GM21723 (cell line): ENCODE measurements at regions not wholly inside any gene's neighbourhood (a gene's known extent, or its start where the extent isn't known, plus 50 kb on each side); places are given as distances from the start of the nearest gene placed in this dataset.

ENCODE experiments used
- ATAC-seq: cut with Tn5 transposase; IDR thresholded peaks from one replicate; pipeline ENCODE4 v1.9.1; 2021; ENCODE audit warnings: mild to moderate bottlenecking, moderate library complexity; ENCODE audit not compliant: unreplicated experiment

DNA sequence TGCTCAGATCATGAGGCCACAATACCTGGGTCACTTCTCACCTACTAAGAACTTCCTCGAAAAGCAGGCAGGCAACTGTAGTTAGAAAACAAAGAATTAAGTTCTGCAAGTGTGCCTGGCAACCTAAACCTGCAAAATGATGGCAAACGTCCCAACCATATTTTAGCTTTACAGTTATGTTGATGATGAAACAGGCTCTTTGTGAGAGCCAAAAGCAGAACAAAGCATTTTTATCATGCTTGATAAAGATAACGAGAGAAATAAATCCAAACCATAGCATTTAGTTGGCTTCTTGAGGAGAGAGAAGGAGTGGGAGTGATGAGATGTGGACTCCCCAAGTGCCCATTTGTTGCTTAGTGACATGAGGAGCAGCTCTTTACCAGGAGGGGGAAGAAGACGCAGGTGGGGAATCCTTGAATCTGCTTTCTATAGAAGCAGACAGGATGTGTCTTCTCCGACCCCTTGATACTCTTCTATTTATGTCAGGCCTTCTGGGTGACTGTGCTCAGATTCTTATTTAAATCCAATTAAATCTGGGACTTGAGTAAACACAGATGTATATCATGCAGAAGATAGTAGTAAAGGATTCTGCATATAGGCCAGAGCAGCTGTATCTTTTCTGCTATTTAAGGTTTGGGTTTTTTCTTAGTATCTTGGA is 221.2 kb downstream of the TMEM167A start:
- no peak for ATAC-seq

DNA sequence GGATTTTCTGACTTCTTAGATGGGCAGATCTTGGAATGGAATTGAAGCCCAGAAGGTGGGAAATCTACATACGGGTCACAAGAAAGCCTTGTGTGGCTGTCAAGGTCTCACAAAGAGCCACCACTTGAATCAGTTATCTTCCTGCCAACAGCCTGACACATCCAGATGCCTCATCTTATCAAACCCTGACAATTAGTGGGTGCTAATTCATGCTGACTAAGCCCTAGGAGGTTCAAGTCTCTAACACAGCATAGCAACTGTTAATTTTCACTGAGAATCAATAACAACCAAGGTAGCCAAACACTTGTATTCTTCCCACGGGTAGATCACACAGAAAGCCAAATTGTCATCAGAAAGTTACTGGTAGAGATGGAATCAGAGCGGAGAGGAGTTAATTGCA is 222.2 kb downstream of the TMEM167A start:
- ATAC-seq = no peak

- no peak for ATAC-seq
Measured at GRCh38 chr5:82851471-82851870, 225.7 kb downstream of the TMEM167A start.

DNA sequence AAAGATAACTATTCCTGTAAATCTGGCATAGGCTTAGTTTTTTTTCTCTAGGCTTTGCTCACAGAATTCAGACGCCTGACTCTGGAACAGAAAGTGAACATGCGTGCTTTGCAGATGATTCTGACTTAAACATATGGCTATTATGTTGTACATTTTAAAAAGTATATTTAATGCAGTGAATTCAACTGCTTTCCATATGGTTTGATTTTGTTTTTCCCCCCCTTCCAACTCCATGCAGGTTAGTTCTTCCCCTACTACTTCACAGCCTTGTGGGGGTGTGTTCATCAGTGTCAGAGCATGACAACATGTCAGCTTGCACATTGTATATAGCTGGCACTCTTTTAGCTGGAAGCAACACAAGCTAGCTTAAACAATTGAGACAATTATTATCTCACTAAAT is 226.8 kb downstream of the TMEM167A start:
- no peak for ATAC-seq

- ATAC-seq = no peak
Measured at GRCh38 chr5:82849885-82850284, 227.3 kb downstream of the TMEM167A start.

GRCh38 chr5:82847562-82847961 is 229.6 kb downstream of the TMEM167A start:
- no peak for ATAC-seq

DNA sequence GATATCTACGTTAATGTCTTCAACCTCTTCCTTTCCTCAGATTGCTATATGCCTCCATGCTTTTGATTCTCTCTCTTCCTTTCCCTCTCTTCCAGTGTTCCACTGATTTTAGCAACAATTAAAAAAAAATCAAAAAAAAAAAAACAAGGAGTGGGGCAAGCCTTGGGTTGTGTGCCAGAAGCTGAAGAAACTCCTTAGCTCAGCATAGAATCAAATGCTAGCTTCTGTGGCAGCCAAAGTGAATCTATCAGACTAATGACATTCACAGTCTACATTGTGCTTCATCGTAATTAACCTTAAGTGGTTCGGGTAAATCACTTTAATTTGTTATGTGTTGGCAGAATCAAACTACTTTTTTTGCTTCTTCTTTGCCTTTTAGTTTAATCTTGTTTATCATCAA is 237.3 kb downstream of the TMEM167A start:
- no peak for ATAC-seq

DNA sequence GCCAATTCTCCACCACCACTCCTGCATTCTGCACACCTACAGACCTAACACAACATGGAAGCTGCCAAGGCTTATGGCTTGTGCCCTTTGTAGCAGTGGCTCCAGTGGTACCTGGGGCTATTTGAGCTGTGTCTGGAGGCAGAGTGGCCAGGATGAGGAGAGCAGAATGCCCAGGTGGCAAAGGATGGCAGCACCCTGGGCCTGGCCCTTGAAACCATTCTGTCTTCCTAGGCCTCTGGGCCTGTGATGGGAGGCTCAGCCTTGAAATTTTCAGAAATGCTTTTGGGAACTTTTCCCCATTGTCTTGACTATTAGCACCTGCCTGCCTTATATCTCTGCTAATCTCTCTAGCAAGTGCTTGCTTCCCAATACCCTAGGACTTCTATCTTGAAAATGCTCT is 241.7 kb downstream of the TMEM167A start:
- ATAC-seq = no peak

- ATAC-seq = no peak
Measured at GRCh38 chr5:82834151-82834550, 243.0 kb downstream of the TMEM167A start.

DNA sequence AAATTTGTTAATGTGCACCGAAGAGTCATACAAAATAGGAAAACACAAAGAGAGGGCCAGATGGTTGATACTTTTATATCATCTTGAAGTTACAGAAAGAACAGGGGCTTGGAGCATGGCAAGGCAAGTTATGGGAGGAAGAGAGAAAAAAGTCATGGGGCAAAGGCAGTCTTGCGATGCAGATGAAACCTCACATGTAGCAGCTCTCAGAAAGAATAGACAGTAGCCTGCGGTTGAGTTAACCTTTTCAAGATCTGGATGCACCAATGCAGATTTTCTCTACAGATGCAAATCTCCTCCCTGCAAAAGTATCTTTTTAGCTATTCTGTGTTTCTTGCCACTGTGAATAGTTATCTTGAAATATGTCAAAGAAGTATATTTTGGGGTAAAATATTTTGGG is 243.9 kb downstream of the TMEM167A start:
- no peak for ATAC-seq

- no peak for ATAC-seq
Measured at GRCh38 chr5:82832445-82832844, 244.7 kb downstream of the TMEM167A start.

GRCh38 chr5:82828211-82828610 is 249.0 kb downstream of the TMEM167A start:
- ATAC-seq = no peak

GRCh38 chr5:82827651-82828050 is 249.5 kb downstream of the TMEM167A start:
- no peak for ATAC-seq

- no peak for ATAC-seq
Measured at GRCh38 chr5:82822634-82822927, 254.6 kb downstream of the TMEM167A start.

- no peak for ATAC-seq
Measured at GRCh38 chr5:82821846-82822633, 255.2 kb downstream of the TMEM167A start.

- peak; percentile 86 for ATAC-seq
Measured at GRCh38 chr5:82820961-82821845, 256.0 kb downstream of the TMEM167A start.

DNA sequence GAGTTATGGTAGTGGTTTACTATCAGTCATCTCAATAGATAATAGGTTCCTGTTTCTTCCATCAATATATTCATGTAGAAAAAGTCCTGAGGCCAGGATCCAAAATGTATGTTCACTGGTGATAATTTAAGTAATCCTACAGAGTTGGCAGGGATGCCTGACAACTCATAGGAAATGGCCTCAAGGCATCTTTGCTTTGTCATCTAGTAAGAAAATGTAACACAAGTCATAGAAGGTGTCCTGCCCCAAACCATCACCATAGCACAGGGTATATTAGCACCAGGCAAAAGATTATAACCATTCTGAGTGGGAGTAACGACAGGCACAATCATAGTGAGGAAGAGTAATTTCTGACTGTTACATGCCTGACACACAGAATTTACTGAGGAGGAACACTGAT is 257.0 kb downstream of the TMEM167A start:
- ATAC-seq = no peak

DNA sequence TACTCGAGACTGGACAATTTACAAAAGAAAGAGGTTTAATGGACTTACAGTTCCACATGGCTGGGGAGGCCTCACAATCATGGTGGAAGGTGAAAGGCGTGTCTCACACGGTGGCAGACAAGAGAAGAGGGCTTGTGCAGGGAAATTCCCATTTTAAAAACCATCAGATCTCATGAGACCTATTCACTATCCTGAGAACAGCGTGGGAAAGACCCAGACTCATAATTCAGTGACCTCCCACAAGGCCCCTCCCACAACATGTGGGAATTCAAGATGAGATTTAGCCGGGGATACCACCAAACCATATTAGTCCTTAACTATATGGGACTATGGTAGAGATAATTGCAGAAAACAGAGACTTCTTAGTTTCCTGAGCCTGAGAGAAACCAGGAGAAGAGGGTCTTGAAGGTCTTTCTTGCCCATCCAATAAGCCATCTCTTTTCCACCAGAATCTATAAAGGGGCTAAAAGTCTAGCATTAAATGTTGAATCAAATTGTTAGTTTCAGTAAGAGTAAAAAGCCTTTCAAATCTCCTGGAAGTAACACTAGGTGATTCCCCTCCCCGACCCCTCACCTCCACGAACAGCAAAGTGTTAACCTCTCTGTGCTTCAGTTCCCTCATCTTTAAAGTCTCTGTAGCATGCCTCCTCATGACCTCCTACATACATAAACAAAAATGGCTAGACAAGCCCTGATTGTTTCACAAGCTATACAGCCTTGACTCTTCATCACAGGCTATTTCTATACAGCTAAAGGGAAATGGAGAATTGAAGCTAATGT is 259.1 kb downstream of the TMEM167A start:
- ATAC-seq = no peak

GRCh38 chr5:82816926-82817325 is 260.3 kb downstream of the TMEM167A start:
- no peak for ATAC-seq

- no peak for ATAC-seq
Measured at GRCh38 chr5:82815871-82816270, 261.3 kb downstream of the TMEM167A start.

GRCh38 chr5:82813861-82814260 is 263.3 kb downstream of the TMEM167A start:
- no peak for ATAC-seq
